ENCODE measurements at regions not wholly inside any gene's neighbourhood (a gene's known extent, or its start where the extent isn't known, plus 50 kb on each side); places are given as distances from the start of the nearest gene placed in this dataset.
"Not testable (repeated sequence)": the region's sequence is repeated elsewhere in the genome, so short reads cannot be mapped to it uniquely, and the experiment has no call there.

GRCh38 chr2:2581331-2582159, 250.5 kb upstream of the MYT1L start:
- Histone ChIP-seq H3K27me3 (ENCODE audit: insufficient read depth, low read length) (no peaks in the 10 kb centered on the region), H3K36me3 (ENCODE audit: insufficient read depth, low read length) (no peaks in the 10 kb centered on the region), H3K27ac (ENCODE audit: low read depth, low read length) (no peak overlapping the region), H3K79me2 (ENCODE audit: control insufficient read depth, insufficient read depth, low read length, unreplicated experiment) (no peaks in the 10 kb centered on the region), H3K4me3 (ENCODE audit: low read depth, low read length) (no peak overlapping the region), H2AFZ (ENCODE audit: low read length, unreplicated experiment) (no peak overlapping the region), H3K4me1 (ENCODE audit: control insufficient read depth, insufficient read depth, low read length, unreplicated experiment) (no peaks in the 10 kb centered on the region)

- H2AFZ ChIP-seq (ENCODE audit: low read length, unreplicated experiment); H3K27me3 ChIP-seq (ENCODE audit: insufficient read depth, low read length); H3K4me3 ChIP-seq (ENCODE audit: low read depth, low read length); H3K4me1 ChIP-seq (ENCODE audit: control insufficient read depth, insufficient read depth, low read length, unreplicated experiment); H3K27ac ChIP-seq (ENCODE audit: low read depth, low read length); H3K79me2 ChIP-seq (ENCODE audit: control insufficient read depth, insufficient read depth, low read length, unreplicated experiment); H3K36me3 ChIP-seq (ENCODE audit: insufficient read depth, low read length): not testable (repeated sequence)
Observed at GRCh38 chr2:2580841-2581240, 249.8 kb upstream of the MYT1L start.

- Histone ChIP-seq H3K36me3 (ENCODE audit: insufficient read depth, low read length) (no peaks in the 10 kb centered on the region), H3K4me1 (ENCODE audit: control insufficient read depth, insufficient read depth, low read length, unreplicated experiment) (no peaks in the 10 kb centered on the region), H3K4me3 (ENCODE audit: low read depth, low read length) (no peak overlapping the region), H2AFZ (ENCODE audit: low read length, unreplicated experiment) (no peak overlapping the region), H3K27me3 (ENCODE audit: insufficient read depth, low read length) (no peaks in the 10 kb centered on the region), H3K27ac (ENCODE audit: low read depth, low read length) (no peak overlapping the region), H3K79me2 (ENCODE audit: control insufficient read depth, insufficient read depth, low read length, unreplicated experiment) (no peaks in the 10 kb centered on the region)
Observed at GRCh38 chr2:2580341-2580740, 249.3 kb upstream of the MYT1L start.

GRCh38 chr2:2579814-2580213, 248.7 kb upstream of the MYT1L start:
- Histone ChIP-seq H3K4me3 (ENCODE audit: low read depth, low read length) (no peak overlapping the region), H3K36me3 (ENCODE audit: insufficient read depth, low read length) (no peaks in the 10 kb centered on the region), H3K4me1 (ENCODE audit: control insufficient read depth, insufficient read depth, low read length, unreplicated experiment) (no peaks in the 10 kb centered on the region), H3K79me2 (ENCODE audit: control insufficient read depth, insufficient read depth, low read length, unreplicated experiment) (no peaks in the 10 kb centered on the region), H3K27me3 (ENCODE audit: insufficient read depth, low read length) (no peaks in the 10 kb centered on the region), H2AFZ (ENCODE audit: low read length, unreplicated experiment) (no peak overlapping the region), H3K27ac (ENCODE audit: low read depth, low read length) (no peak overlapping the region)

- no peak overlapping the region for H3K4me3 ChIP-seq (ENCODE audit: low read depth, low read length)
Observed at GRCh38 chr2:2577407-2577831, 246.3 kb upstream of the MYT1L start.

GRCh38 chr2:2575870-2576386, 244.9 kb upstream of the MYT1L start:
- Histone ChIP-seq H3K4me1 (ENCODE audit: control insufficient read depth, insufficient read depth, low read length, unreplicated experiment) (no peaks in the 10 kb centered on the region), H3K4me3 (ENCODE audit: low read depth, low read length) (no peak overlapping the region), H3K27ac (ENCODE audit: low read depth, low read length) (no peak overlapping the region), H2AFZ (ENCODE audit: low read length, unreplicated experiment) (no peak overlapping the region), H3K36me3 (ENCODE audit: insufficient read depth, low read length) (no peaks in the 10 kb centered on the region), H3K79me2 (ENCODE audit: control insufficient read depth, insufficient read depth, low read length, unreplicated experiment) (no peaks in the 10 kb centered on the region), H3K27me3 (ENCODE audit: insufficient read depth, low read length) (no peaks in the 10 kb centered on the region)

More at GRCh38 chr2:2577407-2577831, 246.3 kb upstream of the MYT1L start:
- no peak overlapping the region for H3K27ac ChIP-seq (ENCODE audit: low read depth, low read length)
- no peaks in the 10 kb centered on the region for H3K27me3 ChIP-seq (ENCODE audit: insufficient read depth, low read length)
- H3K36me3 ChIP-seq (ENCODE audit: insufficient read depth, low read length) = no peaks in the 10 kb centered on the region
- no peaks in the 10 kb centered on the region for H3K79me2 ChIP-seq (ENCODE audit: control insufficient read depth, insufficient read depth, low read length, unreplicated experiment)
- no peaks in the 10 kb centered on the region for H3K4me1 ChIP-seq (ENCODE audit: control insufficient read depth, insufficient read depth, low read length, unreplicated experiment)
- H2AFZ ChIP-seq (ENCODE audit: low read length, unreplicated experiment) = no peak overlapping the region

- Histone ChIP-seq H3K27me3 (ENCODE audit: insufficient read depth, low read length) (no peaks in the 10 kb centered on the region), H3K4me3 (ENCODE audit: low read depth, low read length) (no peak overlapping the region), H3K36me3 (ENCODE audit: insufficient read depth, low read length) (no peaks in the 10 kb centered on the region), H3K4me1 (ENCODE audit: control insufficient read depth, insufficient read depth, low read length, unreplicated experiment) (no peaks in the 10 kb centered on the region), H2AFZ (ENCODE audit: low read length, unreplicated experiment) (no peak overlapping the region), H3K27ac (ENCODE audit: low read depth, low read length) (no peak overlapping the region), H3K79me2 (ENCODE audit: control insufficient read depth, insufficient read depth, low read length, unreplicated experiment) (no peaks in the 10 kb centered on the region)
Observed at GRCh38 chr2:2575181-2575577, 244.1 kb upstream of the MYT1L start.

GRCh38 chr2:2574401-2575180, 243.5 kb upstream of the MYT1L start:
- Histone ChIP-seq H3K27me3 (ENCODE audit: insufficient read depth, low read length) (no peaks in the 10 kb centered on the region), H3K27ac (ENCODE audit: low read depth, low read length) (no peak overlapping the region), H3K79me2 (ENCODE audit: control insufficient read depth, insufficient read depth, low read length, unreplicated experiment) (no peaks in the 10 kb centered on the region), H2AFZ (ENCODE audit: low read length, unreplicated experiment) (no peak overlapping the region), H3K4me3 (ENCODE audit: low read depth, low read length) (no peak overlapping the region), H3K36me3 (ENCODE audit: insufficient read depth, low read length) (no peaks in the 10 kb centered on the region), H3K4me1 (ENCODE audit: control insufficient read depth, insufficient read depth, low read length, unreplicated experiment) (no peaks in the 10 kb centered on the region)

GRCh38 chr2:2573658-2574293, 242.7 kb upstream of the MYT1L start:
- no peak overlapping the region for H3K4me3 ChIP-seq (ENCODE audit: low read depth, low read length)
- H3K79me2 ChIP-seq (ENCODE audit: control insufficient read depth, insufficient read depth, low read length, unreplicated experiment) = no peaks in the 10 kb centered on the region
- H3K36me3 ChIP-seq (ENCODE audit: insufficient read depth, low read length) = no peaks in the 10 kb centered on the region
- no peaks in the 10 kb centered on the region for H3K4me1 ChIP-seq (ENCODE audit: control insufficient read depth, insufficient read depth, low read length, unreplicated experiment)
- no peaks in the 10 kb centered on the region for H3K27me3 ChIP-seq (ENCODE audit: insufficient read depth, low read length)
- no peak overlapping the region for H3K27ac ChIP-seq (ENCODE audit: low read depth, low read length)
- no peak overlapping the region for H2AFZ ChIP-seq (ENCODE audit: low read length, unreplicated experiment)

- Histone ChIP-seq H2AFZ (ENCODE audit: low read length, unreplicated experiment) (no peak overlapping the region), H3K27ac (ENCODE audit: low read depth, low read length) (no peak overlapping the region), H3K27me3 (ENCODE audit: insufficient read depth, low read length) (no peaks in the 10 kb centered on the region), H3K36me3 (ENCODE audit: insufficient read depth, low read length) (no peaks in the 10 kb centered on the region), H3K4me3 (ENCODE audit: low read depth, low read length) (no peak overlapping the region), H3K79me2 (ENCODE audit: control insufficient read depth, insufficient read depth, low read length, unreplicated experiment) (no peaks in the 10 kb centered on the region), H3K4me1 (ENCODE audit: control insufficient read depth, insufficient read depth, low read length, unreplicated experiment) (no peaks in the 10 kb centered on the region)
Observed at GRCh38 chr2:2573205-2573604, 242.1 kb upstream of the MYT1L start.
